IMR-90 (cell line): ENCODE measurements at regions not wholly inside any gene's neighbourhood (a gene's known extent, or its start where the extent isn't known, plus 50 kb on each side); places are given as distances from the start of the nearest gene placed in this dataset.

ENCODE experiments used
- CTCF ChIP-seq: conservative IDR thresholded peaks from 2 replicates; pipeline ENCODE4 v1.5.1; 2012; ENCODE audit warnings: mild to moderate bottlenecking, low read depth, low read length, improper control_type of control experiment
- MAZ ChIP-seq: IDR thresholded peaks from 2 replicates; pipeline ENCODE4 v1.6.1; 2012; ENCODE audit warnings: low read depth, mild to moderate bottlenecking, low read length, improper control_type of control experiment, moderate library complexity, borderline replicate concordance
- POLR2A ChIP-seq: IDR thresholded peaks from 2 replicates; pipeline ENCODE4 v1.6.1; 2012; ENCODE audit warnings: mild to moderate bottlenecking, low read depth, low read length
- RCOR1 ChIP-seq: IDR thresholded peaks from 2 replicates; pipeline ENCODE4 v1.6.1; 2012; ENCODE audit warnings: mild to moderate bottlenecking, low read length, improper control_type of control experiment; ENCODE audit not compliant: insufficient replicate concordance

GRCh38 chr3:137930976-137931375 lies 79.0 kb upstream of the CLDN18 start:
- TF ChIP-seq MAZ (no peak), CTCF (no peak), POLR2A (no peak), RCOR1 (no peak)
